ENCODE measurements at regions not wholly inside any gene's neighbourhood (a gene's known extent, or its start where the extent isn't known, plus 50 kb on each side); places are given as distances from the start of the nearest gene placed in this dataset.
"Not testable (repeated sequence)": the region's sequence is repeated elsewhere in the genome, so short reads cannot be mapped to it uniquely, and the experiment has no call there.

DNA sequence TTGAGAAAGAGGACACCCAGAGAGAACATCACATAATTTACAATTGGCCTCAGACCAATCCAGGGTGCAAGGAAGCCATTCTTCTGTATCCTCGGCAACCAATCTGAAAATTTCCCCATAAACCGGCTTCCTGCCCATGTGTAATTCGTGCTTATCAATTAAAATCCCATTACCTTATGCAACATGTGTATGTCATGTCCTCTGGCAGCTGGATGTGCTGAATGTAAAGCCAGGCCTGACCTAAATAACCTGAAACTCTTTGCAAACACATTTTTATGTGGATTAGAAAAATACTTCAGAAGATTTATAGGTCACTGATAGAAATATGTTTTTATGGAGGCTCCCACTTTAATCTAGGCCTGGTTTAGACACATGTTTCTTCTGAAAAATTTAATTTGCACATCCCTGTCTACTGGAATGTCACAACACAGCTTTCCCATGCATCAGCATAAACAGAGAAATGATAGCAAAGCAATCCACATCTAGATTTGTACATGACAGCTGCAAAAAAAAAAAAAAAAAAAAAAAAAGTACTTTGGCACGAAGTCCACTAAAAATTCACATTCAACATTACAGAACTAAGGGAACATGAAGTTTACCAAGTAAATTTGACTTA, 69.4 kb upstream of the SAMSN1 start:
- POLR2A ChIA-PET, result no interaction called here
- DNase-seq, result no peak
- CTCF ChIA-PET, result no interaction called here
- Mint-ChIP-seq H3K27ac (no peak overlapping the region), H3K9me3 (peaks cover 0 to 7% (median 0%) of the 10 kb centered on the region in 5 donors), H3K36me3 (peaks cover 0 to 10% (median 1%) of the 10 kb centered on the region in 3 donors), H3K4me1 (peaks cover 8 to 18% (median 13%) of the 10 kb centered on the region in 3 donors), H3K27me3 (peaks cover 0 to 4% of the 10 kb centered on the region in 2 donors), H3K4me3 (no peak overlapping the region)
- Histone ChIP-seq H3K27me3 (ENCODE audit: insufficient read depth, low read length, poor library complexity, severe bottlenecking) (no peaks in the 10 kb centered on the region), H3K4me1 (ENCODE audit: insufficient read depth, low read length) (no peaks in the 10 kb centered on the region), H3K36me3 (ENCODE audit: insufficient read depth, low read length) (no peaks in the 10 kb centered on the region), H3K27ac (ENCODE audit: low read depth, low read length) (no peak overlapping the region), H3K4me3 (ENCODE audit: low read length) (no peak overlapping the region), H3K9me3 (ENCODE audit: low read length) (no peaks in the 10 kb centered on the region)

- Histone ChIP-seq H3K27me3 (ENCODE audit: insufficient read depth, low read length, poor library complexity, severe bottlenecking) (no peaks in the 10 kb centered on the region), H3K4me3 (ENCODE audit: low read length) (no peak overlapping the region), H3K9me3 (ENCODE audit: low read length) (no peaks in the 10 kb centered on the region), H3K36me3 (ENCODE audit: insufficient read depth, low read length) (no peaks in the 10 kb centered on the region), H3K27ac (ENCODE audit: low read depth, low read length) (no peak overlapping the region), H3K4me1 (ENCODE audit: insufficient read depth, low read length) (no peaks in the 10 kb centered on the region)
- CTCF ChIA-PET, result no interaction called here
- Mint-ChIP-seq H3K4me3 (no peak overlapping the region), H3K27me3 (peaks cover 0 to 3% of the 10 kb centered on the region in 2 donors), H3K4me1 (peaks cover 6 to 22% (median 11%) of the 10 kb centered on the region in 3 donors), H3K36me3 (peaks cover 0 to 9% (median 3%) of the 10 kb centered on the region in 3 donors), H3K9me3 (peaks cover 0 to 3% (median 0%) of the 10 kb centered on the region in 5 donors), H3K27ac (peak overlapping the region in 1 of 8 donors; percentile 58)
- POLR2A ChIA-PET, result no interaction called here
- no peak for DNase-seq
These were observed 68.2 kb upstream of the SAMSN1 start for GRCh38 chr21:14614287-14614686.

- DNase-seq, result no peak
- Mint-ChIP-seq H3K9me3 (peaks cover 0 to 3% (median 0%) of the 10 kb centered on the region in 5 donors), H3K36me3 (peaks cover 0 to 9% (median 3%) of the 10 kb centered on the region in 3 donors), H3K4me1 (peaks cover 6 to 23% (median 13%) of the 10 kb centered on the region in 3 donors), H3K27ac (no peak overlapping the region), H3K4me3 (no peak overlapping the region), H3K27me3 (peaks cover 0 to 3% of the 10 kb centered on the region in 2 donors)
- H3K4me1 ChIP-seq (ENCODE audit: insufficient read depth, low read length), result no peaks in the 10 kb centered on the region
- no peak overlapping the region for H3K4me3 ChIP-seq (ENCODE audit: low read length)
- CTCF ChIA-PET, result no interaction called here
- H3K27ac ChIP-seq (ENCODE audit: low read depth, low read length), result no peak overlapping the region
- H3K27me3 ChIP-seq (ENCODE audit: insufficient read depth, low read length, poor library complexity, severe bottlenecking), result no peaks in the 10 kb centered on the region
- no peaks in the 10 kb centered on the region for H3K36me3 ChIP-seq (ENCODE audit: insufficient read depth, low read length)
- POLR2A ChIA-PET, result no interaction called here
- H3K9me3 ChIP-seq (ENCODE audit: low read length), result no peaks in the 10 kb centered on the region
These were observed 67.5 kb upstream of the SAMSN1 start for GRCh38 chr21:14613486-14614224.

DNA sequence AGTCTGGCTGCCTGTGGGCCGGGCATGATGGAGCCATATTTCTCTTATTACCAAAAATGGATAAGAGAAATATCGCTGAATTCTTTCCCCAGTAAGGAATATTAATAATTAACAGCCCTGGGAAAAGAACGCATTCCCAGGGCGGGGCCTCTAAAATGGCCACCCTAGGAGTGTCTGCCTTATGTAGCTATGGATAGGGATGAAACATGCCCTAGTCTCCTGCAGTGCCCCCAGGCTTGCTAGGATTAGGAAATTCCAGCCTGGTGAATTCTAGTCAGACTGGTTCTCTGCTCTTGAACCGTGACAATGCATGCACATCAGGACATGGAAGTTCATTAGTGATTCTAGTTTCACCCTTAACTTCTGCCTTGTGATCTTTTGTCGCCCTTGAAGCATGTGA, 64.0 kb upstream of the SAMSN1 start:
- H3K4me1 ChIP-seq (ENCODE audit: insufficient read depth, low read length); H3K27ac Mint-ChIP-seq; H3K4me3 ChIP-seq (ENCODE audit: low read length); H3K4me3 Mint-ChIP-seq; H3K27me3 Mint-ChIP-seq; H3K27me3 ChIP-seq (ENCODE audit: insufficient read depth, low read length, poor library complexity, severe bottlenecking); POLR2A ChIA-PET; H3K36me3 Mint-ChIP-seq; H3K9me3 ChIP-seq (ENCODE audit: low read length); DNase-seq; H3K36me3 ChIP-seq (ENCODE audit: insufficient read depth, low read length); H3K9me3 Mint-ChIP-seq; H3K27ac ChIP-seq (ENCODE audit: low read depth, low read length): not testable (repeated sequence)
- CTCF ChIA-PET, result interaction anchor here (0.7 kb wide), 1 partner anchor 219 kb away, joined by 3 read pairs; no protein-coding TSS in a partner anchor
- H3K4me1 Mint-ChIP-seq, result peaks cover 6 to 16% (median 8%) of the 10 kb centered on the region in 3 donors

DNA sequence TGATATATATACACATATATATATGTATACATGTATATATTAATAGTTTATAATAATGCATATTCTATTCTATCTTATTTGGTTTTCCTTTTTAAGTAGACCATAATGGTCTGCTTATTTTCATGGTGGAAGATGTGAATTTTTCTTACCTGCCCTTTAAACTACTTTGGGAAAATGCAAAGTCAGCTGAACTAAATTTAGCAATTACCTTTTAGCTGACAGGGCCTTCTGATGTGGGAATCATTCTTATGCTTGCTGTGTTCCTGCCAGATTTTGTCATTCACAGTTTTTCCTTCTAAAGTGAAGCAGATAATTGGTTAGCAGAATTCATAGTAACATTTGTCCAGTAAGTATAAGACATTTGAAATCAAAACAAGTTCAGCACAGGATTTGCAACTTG, 63.2 kb upstream of the SAMSN1 start:
- CTCF ChIA-PET, result no interaction called here
- DNase-seq, result no peak
- Histone ChIP-seq H3K4me1 (ENCODE audit: insufficient read depth, low read length) (no peaks in the 10 kb centered on the region), H3K27ac (ENCODE audit: low read depth, low read length) (no peak overlapping the region), H3K36me3 (ENCODE audit: insufficient read depth, low read length) (no peaks in the 10 kb centered on the region), H3K27me3 (ENCODE audit: insufficient read depth, low read length, poor library complexity, severe bottlenecking) (no peaks in the 10 kb centered on the region), H3K9me3 (ENCODE audit: low read length) (no peaks in the 10 kb centered on the region), H3K4me3 (ENCODE audit: low read length) (no peak overlapping the region)
- H3K36me3 Mint-ChIP-seq, result peaks cover 0 to 9% (median 3%) of the 10 kb centered on the region in 3 donors
- H3K27ac Mint-ChIP-seq, result no peak overlapping the region
- no peak overlapping the region for H3K4me3 Mint-ChIP-seq
- peaks cover 0 to 3% (median 1%) of the 10 kb centered on the region in 5 donors for H3K9me3 Mint-ChIP-seq
- POLR2A ChIA-PET, result no interaction called here
- H3K27me3 Mint-ChIP-seq, result peaks cover 0 to 3% of the 10 kb centered on the region in 2 donors
- peaks cover 6 to 16% (median 8%) of the 10 kb centered on the region in 3 donors for H3K4me1 Mint-ChIP-seq

DNA sequence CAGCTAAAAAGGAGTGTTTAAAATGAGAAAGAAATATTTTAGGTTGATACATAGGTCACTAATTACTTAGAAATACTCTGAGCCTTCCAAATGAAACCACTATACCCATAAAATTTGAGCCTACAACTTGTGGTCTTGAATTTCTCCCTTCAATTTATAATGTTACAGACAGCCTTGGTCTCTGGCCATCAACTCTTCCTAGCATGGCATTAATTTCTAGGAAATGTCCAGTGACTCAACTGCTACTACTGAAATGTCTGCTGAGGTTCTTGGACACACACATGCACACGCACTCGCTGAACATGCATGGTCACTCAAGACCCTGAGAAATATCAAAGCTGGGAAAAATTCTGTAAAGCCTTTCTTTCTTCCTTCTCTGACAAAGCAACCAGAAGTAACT, 61.1 kb upstream of the SAMSN1 start:
- Mint-ChIP-seq H3K36me3 (peaks cover 0 to 9% (median 3%) of the 10 kb centered on the region in 3 donors), H3K4me1 (peaks cover 16 to 28% (median 21%) of the 10 kb centered on the region in 3 donors), H3K27ac (no peak overlapping the region), H3K9me3 (peaks cover 0 to 3% (median 1%) of the 10 kb centered on the region in 5 donors), H3K27me3 (peaks cover 0 to 3% of the 10 kb centered on the region in 2 donors), H3K4me3 (no peak overlapping the region)
- H3K4me1 ChIP-seq (ENCODE audit: insufficient read depth, low read length), result peaks cover 10% of the 10 kb centered on the region
- no peak overlapping the region for H3K4me3 ChIP-seq (ENCODE audit: low read length)
- H3K27ac ChIP-seq (ENCODE audit: low read depth, low read length), result no peak overlapping the region
- no peaks in the 10 kb centered on the region for H3K9me3 ChIP-seq (ENCODE audit: low read length)
- H3K27me3 ChIP-seq (ENCODE audit: insufficient read depth, low read length, poor library complexity, severe bottlenecking), result no peaks in the 10 kb centered on the region
- ChIA-PET CTCF (no interaction called here), POLR2A (no interaction called here)
- no peaks in the 10 kb centered on the region for H3K36me3 ChIP-seq (ENCODE audit: insufficient read depth, low read length)
- DNase-seq, result no peak

GRCh38 chr21:14603202-14603601, 57.1 kb upstream of the SAMSN1 start:
- CTCF ChIA-PET, result interaction anchor here (1.5 kb wide), 1 partner anchor 137 kb away, joined by 3 read pairs; no protein-coding TSS in a partner anchor
- Mint-ChIP-seq H3K4me3 (peak overlapping the region in 6 of 7 donors; percentile 20 to 73 (median 68)), H3K9me3 (peaks cover 0 to 2% (median 0%) of the 10 kb centered on the region in 5 donors), H3K36me3 (no peaks in the 10 kb centered on the region), H3K4me1 (peaks cover 12 to 27% (median 22%) of the 10 kb centered on the region in 3 donors), H3K27me3 (peaks cover 0 to 3% of the 10 kb centered on the region in 2 donors), H3K27ac (peak overlapping the region in 2 of 8 donors; percentile 18 to 72)
- Histone ChIP-seq H3K27me3 (ENCODE audit: insufficient read depth, low read length, poor library complexity, severe bottlenecking) (no peaks in the 10 kb centered on the region), H3K36me3 (ENCODE audit: insufficient read depth, low read length) (no peaks in the 10 kb centered on the region), H3K9me3 (ENCODE audit: low read length) (no peaks in the 10 kb centered on the region), H3K27ac (ENCODE audit: low read depth, low read length) (peak overlapping the region; percentile 35), H3K4me3 (ENCODE audit: low read length) (peak overlapping the region; percentile 55), H3K4me1 (ENCODE audit: insufficient read depth, low read length) (peaks cover 19% of the 10 kb centered on the region)
- POLR2A ChIA-PET, result no interaction called here
- DNase-seq, result no peak

DNA sequence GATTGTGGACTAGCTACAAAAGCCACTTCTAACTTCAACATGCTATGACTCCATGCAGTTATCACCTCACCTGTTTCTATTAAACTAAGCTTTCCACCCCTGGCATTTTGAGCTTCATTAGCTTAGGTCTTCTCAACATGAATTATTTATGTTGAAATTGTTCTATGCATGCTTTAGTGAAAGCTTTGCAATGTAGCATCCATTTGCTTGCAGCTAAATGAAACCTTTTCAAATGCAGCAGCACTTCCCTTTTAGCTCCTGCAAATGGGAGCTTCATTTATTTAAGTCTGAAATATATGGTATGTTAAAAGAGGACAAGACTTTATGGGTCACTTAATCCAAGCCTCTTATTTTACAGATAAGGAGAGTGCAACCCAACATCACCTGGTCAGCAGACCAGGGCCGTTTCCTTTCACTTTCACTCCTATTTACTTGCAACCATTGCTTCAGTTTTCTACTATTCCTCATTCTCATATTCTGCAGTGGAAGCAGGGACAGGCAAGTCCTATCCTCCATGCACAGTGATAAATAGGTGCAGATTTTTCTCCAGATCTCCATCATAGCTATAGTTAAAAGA, 56.4 kb upstream of the SAMSN1 start:
- H3K9me3 Mint-ChIP-seq, result peaks cover 0 to 2% (median 0%) of the 10 kb centered on the region in 5 donors
- POLR2A ChIA-PET, result interaction anchor here (0.6 kb wide), 1 partner anchor 28 kb away, joined by 4 read pairs; no protein-coding TSS in a partner anchor
- no peak for DNase-seq
- peak overlapping the region; percentile 55 for H3K4me3 ChIP-seq (ENCODE audit: low read length)
- H3K36me3 Mint-ChIP-seq, result no peaks in the 10 kb centered on the region
- peak overlapping the region; percentile 48 to 85 (median 70) for H3K4me3 Mint-ChIP-seq
- peaks cover 0 to 3% of the 10 kb centered on the region in 2 donors for H3K27me3 Mint-ChIP-seq
- peak overlapping the region in 3 of 8 donors; percentile 43 to 78 (median 66) for H3K27ac Mint-ChIP-seq
- no peaks in the 10 kb centered on the region for H3K9me3 ChIP-seq (ENCODE audit: low read length)
- H3K4me1 ChIP-seq (ENCODE audit: insufficient read depth, low read length), result peaks cover 19% of the 10 kb centered on the region
- H3K27ac ChIP-seq (ENCODE audit: low read depth, low read length), result no peak overlapping the region
- CTCF ChIA-PET, result interaction anchor here (0.7 to 1.5 kb wide), 2 partner anchors 27 to 138 kb away, joined by 3 read pairs; no protein-coding TSS in a partner anchor
- no peaks in the 10 kb centered on the region for H3K27me3 ChIP-seq (ENCODE audit: insufficient read depth, low read length, poor library complexity, severe bottlenecking)
- H3K4me1 Mint-ChIP-seq, result peaks cover 12 to 27% (median 22%) of the 10 kb centered on the region in 3 donors
- H3K36me3 ChIP-seq (ENCODE audit: insufficient read depth, low read length), result no peaks in the 10 kb centered on the region

Measured in CD8-positive, alpha-beta memory T cell (primary cell).